HepG2 (cell line): ENCODE measurements at regions not wholly inside any gene's neighbourhood (a gene's known extent, or its start where the extent isn't known, plus 50 kb on each side); places are given as distances from the start of the nearest gene placed in this dataset.

ENCODE experiments used
- ATAC-seq: fragments of 200-7000 bp; cut with Tn5 transposase; 3 replicates; pipeline ENCODE4 v1.9.1; 2020; ENCODE audit warnings: mild to moderate bottlenecking, moderate library complexity
- BruUV-seq: library from RNA; stranded (reverse); fragments of 400-500 nt; replicated peaks from 2 replicates; lab custom pipeline; 2021; lab: Mats Ljungman, UMichigan
- CTCF ChIA-PET: fragments of 300-600 bp; formaldehyde crosslinking; extraction: SDS; loops from one replicate; lab custom pipeline; 2021; ENCODE audit warnings: low total read pairs, inconsistent platforms, low intra/inter-chr PET ratio; lab: Yijun Ruan, JAX
- POLR2A ChIA-PET: fragments of 350-600 bp; sonication (Branson Sonifier 250); formaldehyde crosslinking; loops from one replicate; lab custom pipeline; 2020; ENCODE audit warnings: antibody characterized with exemption, inconsistent platforms; lab: Yijun Ruan, JAX
- DNase-seq: peaks from one replicate; pipeline ENCODE4 v3.0.0-alpha.2; 2015; ENCODE audit warnings: low spot score
- FAIRE-seq: peaks from 3 replicates; lab custom pipeline; 2011; peaks lifted over from hg19 to GRCh38; lab: Jason Lieb, UNC
- H2AFZ ChIP-seq: one replicate; pipeline ENCODE4 v1.6.1; 2011; ENCODE audit warnings: low read length, inconsistent platforms
- H3K27ac ChIP-seq: fragments of 300-600 bp; 3 replicates; pipeline ENCODE4 v1.8.0; 2011; ENCODE audit warnings: mixed run types, mild to moderate bottlenecking, mixed read lengths, low read length, inconsistent platforms; ENCODE audit not compliant: insufficient read depth; ENCODE audit errors: extremely low read length
- H3K27me3 ChIP-seq, 2 experiments: fragments of 200-600 bp in 1 of 2; 2 replicates in 1 of 2; 3 replicates in 1 of 2; pipeline versions ENCODE4 v1.6.0 to v1.8.0; 2011; ENCODE audit warnings: low read length in 2 of 2, mild to moderate bottlenecking in 2 of 2, moderate library complexity in 2 of 2, inconsistent platforms in 1 of 2; ENCODE audit not compliant: insufficient read depth in 2 of 2, control insufficient read depth in 1 of 2
- H3K36me3 ChIP-seq, 2 experiments: fragments of 200-600 bp in 1 of 2; replicated peaks in 1 of 2; 2 replicates in 1 of 2; 3 replicates in 1 of 2; pipeline versions ENCODE4 v1.5.1 to v1.8.0; 2011; ENCODE audit warnings: low read length in 2 of 2, inconsistent platforms in 1 of 2; ENCODE audit not compliant: insufficient read depth in 2 of 2, control insufficient read depth in 1 of 2
- H3K4me1 ChIP-seq: 2 replicates; pipeline ENCODE4 v1.5.1; 2012; ENCODE audit warnings: low read length, inconsistent platforms; ENCODE audit not compliant: insufficient read depth
- H3K4me2 ChIP-seq: 2 replicates; pipeline ENCODE4 v1.6.0; 2011; ENCODE audit warnings: low read depth, low read length, inconsistent platforms
- H3K4me3 ChIP-seq, 3 experiments: fragments of 200-600 bp in 1 of 3; sonication (generic), shearing (Covaris generic) in 1 of 3; replicated peaks in 1 of 3; 2 replicates each; pipeline ENCODE4 v1.5.1; 2011 to 2016; ENCODE audit warnings: low read length in 3 of 3, inconsistent platforms in 2 of 3, low read depth in 2 of 3, mild to moderate bottlenecking in 2 of 3, control low read depth in 1 of 3, mixed read lengths in 1 of 3; ENCODE audit not compliant: insufficient read depth in 1 of 3
- H3K79me2 ChIP-seq: one replicate; pipeline ENCODE4 v1.6.1; 2011; ENCODE audit warnings: low read length, inconsistent platforms; ENCODE audit not compliant: insufficient read depth
- H3K9ac ChIP-seq: 2 replicates; pipeline ENCODE4 v1.6.0; 2011; ENCODE audit warnings: mild to moderate bottlenecking, low read depth, low read length, inconsistent platforms; ENCODE audit not compliant: insufficient read depth
- H3K9me3 ChIP-seq: 2 replicates; pipeline ENCODE4 v1.5.1; 2012; ENCODE audit warnings: mild to moderate bottlenecking, low read length
- H4K20me1 ChIP-seq: 2 replicates; pipeline ENCODE4 v1.6.0; 2011; ENCODE audit warnings: inconsistent platforms, mild to moderate bottlenecking, low read length, moderate library complexity; ENCODE audit not compliant: insufficient read depth
- ARNTL ChIP-seq: sonication (generic); formaldehyde crosslinking; IDR thresholded peaks from 2 replicates; pipeline ENCODE4 v1.4.0; 2020; ENCODE audit warnings: mild to moderate bottlenecking, missing genetic modification reagents
- CREB3 ChIP-seq: sonication (generic); formaldehyde crosslinking; IDR thresholded peaks from 2 replicates; pipeline ENCODE4 v1.5.0; 2020; ENCODE audit warnings: missing genetic modification reagents
- FOSL2 ChIP-seq: sonication (generic); formaldehyde crosslinking; IDR thresholded peaks from 2 replicates; pipeline ENCODE4 v1.4.0; 2020; ENCODE audit warnings: missing genetic modification reagents
- HNF1B ChIP-seq: sonication (generic); formaldehyde crosslinking; IDR thresholded peaks from 2 replicates; pipeline ENCODE4 v1.5.1; 2020; ENCODE audit warnings: mild to moderate bottlenecking, moderate library complexity, missing genetic modification reagents
- JARID2 ChIP-seq: sonication (generic); formaldehyde crosslinking; IDR thresholded peaks from 2 replicates; pipeline ENCODE4 v1.8.1; 2023; ENCODE audit warnings: missing genetic modification reagents, inconsistent platforms; ENCODE audit not compliant: insufficient replicate concordance
- MXI1 ChIP-seq: IDR thresholded peaks from 3 replicates; pipeline ENCODE4 v1.6.1; 2012; ENCODE audit warnings: low read depth, low read length, inconsistent platforms, borderline replicate concordance
- SOX5 ChIP-seq: IDR thresholded peaks from 2 replicates; pipeline ENCODE4 v1.6.1; 2016; ENCODE audit warnings: borderline replicate concordance
- SP2 ChIP-seq: sonication (generic); formaldehyde crosslinking; IDR thresholded peaks from 2 replicates; pipeline ENCODE4 v1.5.1; 2020; ENCODE audit warnings: mild to moderate bottlenecking, missing genetic modification reagents
- YEATS2 ChIP-seq: sonication (generic); formaldehyde crosslinking; IDR thresholded peaks from 2 replicates; pipeline ENCODE4 v1.4.0; 2020; ENCODE audit warnings: missing genetic modification reagents, borderline replicate concordance
- ZNF121 ChIP-seq: sonication (generic); formaldehyde crosslinking; IDR thresholded peaks from 2 replicates; pipeline ENCODE4 v1.5.0; 2020; ENCODE audit warnings: mild to moderate bottlenecking, missing genetic modification reagents
- WGBS: methylation state at CpG from one replicate; pipeline ENCODE4 v1.1.6; 2017; ENCODE audit warnings: low lambda C conversion rate; 5-methylcytosine and 5-hydroxymethylcytosine counted together
- in situ Hi-C: cut with HindIII; loops from 2 replicates; pipeline ENCODE4 v1.10.0; 2017; ENCODE audit warnings: low pct_unique_long_range_greater_than_20kb; ENCODE audit not compliant: extremely low pct_ligation_motif_present
- intact Hi-C: fragments of 100-400 bp; cut with micrococcal nuclease; formaldehyde crosslinking; loops from one replicate; pipeline ENCODE4 v1.10.0; 2022; ENCODE audit not compliant: unreplicated experiment

- in situ Hi-C loops (no loop called here), intact Hi-C loops (no loop called here)
- ChIA-PET POLR2A (no interaction called here), CTCF (no interaction called here)
- no peak overlapping the region for H3K9ac ChIP-seq
- no peaks in the 10 kb centered on the region for H3K79me2 ChIP-seq
- H3K4me1 ChIP-seq, result no peaks in the 10 kb centered on the region
- no TSS peak for BruUV-seq
- no peak for DNase-seq
- no peaks in the 10 kb centered on the region for H3K9me3 ChIP-seq
- WGBS, result 0% methylated on average over 4 of the region's 4 CpGs
- ATAC-seq, result peak; percentile 72
- H3K4me3 ChIP-seq, result no peak overlapping the region
- H3K4me2 ChIP-seq, result no peak overlapping the region
- no peaks in the 10 kb centered on the region for H4K20me1 ChIP-seq
- no peak for FAIRE-seq
- H3K36me3 ChIP-seq, result no peaks in the 10 kb centered on the region
- H2AFZ ChIP-seq, result no peak overlapping the region
- no peak overlapping the region for H3K27ac ChIP-seq
- TF ChIP-seq MXI1, result no peak
- no peaks in the 10 kb centered on the region for H3K27me3 ChIP-seq
Measured at GRCh38 chr2:214674278-214674677, 135.2 kb downstream of the BARD1 start.

- FAIRE-seq (no peak), DNase-seq (peak; percentile 31)
- TF ChIP-seq YEATS2, result no peak
- no peak for TF ChIP-seq CREB3 (CRISPR knock-in tag)
- TF ChIP-seq ZNF121 (CRISPR knock-in tag), result no peak
- TF ChIP-seq SOX5 (CRISPR knock-in tag), result no peak
- no peak for TF ChIP-seq FOSL2 (CRISPR knock-in tag)
- no peak for TF ChIP-seq JARID2 (CRISPR knock-in tag)
- TF ChIP-seq ARNTL (CRISPR knock-in tag), result no peak
- no peak for TF ChIP-seq SP2
- no peak for TF ChIP-seq HNF1B (CRISPR knock-in tag)
- TF ChIP-seq, all 625 proteins: peak for 0
- Histone ChIP-seq H2AFZ (no peak overlapping the region), H3K36me3 (no peaks in the 10 kb centered on the region), H3K9me3 (no peaks in the 10 kb centered on the region), H3K79me2 (no peaks in the 10 kb centered on the region), H3K9ac (no peak overlapping the region), H3K4me3 (no peak overlapping the region), H3K27ac (no peak overlapping the region), H3K4me1 (no peaks in the 10 kb centered on the region), H3K27me3 (no peaks in the 10 kb centered on the region; a peak in 1 of 5 replicates), H3K4me2 (no peak overlapping the region), H4K20me1 (no peaks in the 10 kb centered on the region)
- in situ Hi-C loops, result no loop called here
- no TSS peak for BruUV-seq
- POLR2A ChIA-PET, result no interaction called here
- no peak; the same call in 1 of the 3 replicates for ATAC-seq
- CTCF ChIA-PET, result no interaction called here
- 2% methylated on average over 3 of the region's 3 CpGs for WGBS
- intact Hi-C loops, result no loop called here
Measured at GRCh38 chr2:214671319-214671885, 138.1 kb downstream of the BARD1 start.
